ENCODE measurements at regions not wholly inside any gene's neighbourhood (a gene's known extent, or its start where the extent isn't known, plus 50 kb on each side); places are given as distances from the start of the nearest gene placed in this dataset.

DNA sequence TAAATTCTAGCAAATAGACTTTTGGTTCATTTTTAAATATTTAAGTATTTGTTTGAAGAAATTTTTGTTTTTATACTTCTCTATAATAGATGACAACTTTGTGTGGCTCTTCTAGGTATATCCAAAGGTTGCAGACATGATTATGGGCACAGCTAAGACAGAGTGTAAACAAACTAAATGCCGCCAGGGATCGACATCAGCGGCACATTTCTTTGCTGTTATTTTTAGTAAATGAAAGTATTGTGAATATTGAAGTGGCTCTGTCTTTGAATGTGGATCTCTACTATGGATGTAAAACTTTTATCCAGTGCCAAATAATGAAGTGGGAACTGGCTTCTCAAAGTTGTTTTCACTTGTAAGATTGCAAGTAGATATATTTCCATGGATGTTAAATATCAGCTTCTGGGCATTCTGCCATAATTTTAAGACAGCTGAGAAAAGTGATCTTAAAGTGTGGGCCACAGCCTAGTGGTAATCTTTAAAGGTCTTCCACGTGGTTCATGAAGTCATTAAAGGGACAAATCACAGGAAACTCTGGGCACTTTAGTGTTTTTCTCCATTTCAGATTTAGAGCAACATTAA, 589.9 kb downstream of the ZNF608 start:
- TF ChIP-seq GATA3 (IDR thresholded peaks at IDR 0.05; ENCODE audit: low read depth, low read length) (no peak), GATA2 (IDR thresholded peaks at IDR 0.05; ENCODE audit: low read depth, low read length) (no peak)

DNA sequence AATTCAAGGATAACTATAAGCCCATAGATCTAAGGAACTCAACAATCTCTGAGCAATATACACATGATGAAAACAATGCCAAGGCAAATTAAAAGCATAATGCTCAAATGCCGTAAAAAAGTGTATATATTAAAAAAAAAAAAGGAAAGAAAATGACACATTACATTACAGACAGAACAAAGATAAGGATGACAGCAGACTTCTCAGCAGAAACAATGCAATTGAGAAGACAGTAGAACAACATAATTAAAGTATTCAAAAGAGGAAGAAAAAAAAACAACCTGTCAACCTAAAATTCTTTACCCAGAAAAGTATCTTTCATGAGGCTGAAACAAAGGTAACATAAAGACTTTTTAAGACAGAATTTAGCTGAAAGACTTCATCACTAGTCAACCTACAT, 591.7 kb downstream of the ZNF608 start:
- TF ChIP-seq GATA2 (IDR thresholded peaks at IDR 0.05; ENCODE audit: low read depth, low read length) (no peak), GATA3 (IDR thresholded peaks at IDR 0.05; ENCODE audit: low read depth, low read length) (no peak)

DNA sequence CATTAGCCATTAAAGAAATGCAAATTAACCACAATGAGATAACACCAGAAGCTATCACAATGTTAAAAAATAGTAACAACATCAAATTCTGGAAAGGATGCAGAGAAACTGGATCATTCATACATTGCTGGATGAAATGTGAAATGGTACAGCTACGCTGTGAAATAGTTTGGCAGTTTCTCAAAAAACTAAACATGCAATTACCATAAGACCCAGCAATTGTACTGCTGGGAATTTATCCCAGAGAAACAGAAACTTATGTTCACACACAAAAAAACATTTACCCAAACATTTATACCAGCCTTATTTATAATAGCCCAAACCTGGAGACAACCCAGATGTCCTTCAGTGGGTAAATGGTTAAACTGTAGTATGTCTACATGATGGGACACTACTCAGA, 592.9 kb downstream of the ZNF608 start:
- no peak for TF ChIP-seq GATA3 (IDR thresholded peaks at IDR 0.05; ENCODE audit: low read depth, low read length)

DNA sequence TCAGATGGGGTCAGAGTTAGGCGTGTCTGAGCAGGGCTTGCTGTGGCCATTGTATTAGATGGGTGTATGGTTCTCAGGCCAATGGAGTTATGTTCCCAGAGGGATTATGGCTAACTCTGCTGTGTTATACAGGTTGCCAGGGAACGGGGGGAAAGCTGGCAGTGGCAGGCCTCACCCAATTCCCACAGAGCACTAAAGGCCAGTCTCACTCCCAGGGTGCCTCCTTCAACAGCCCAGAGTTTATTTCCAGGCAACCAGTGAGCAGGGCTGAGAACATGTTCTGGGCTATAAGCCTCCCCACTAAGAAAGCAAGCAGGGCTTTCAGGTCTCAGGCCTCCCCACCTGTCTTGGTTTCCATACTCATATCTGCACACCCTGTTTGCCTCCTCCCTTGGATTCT, 597.9 kb downstream of the ZNF608 start:
- no peak for TF ChIP-seq GATA2 (IDR thresholded peaks at IDR 0.05; ENCODE audit: low read depth, low read length)
- no peak for TF ChIP-seq GATA3 (IDR thresholded peaks at IDR 0.05; ENCODE audit: low read depth, low read length)

DNA sequence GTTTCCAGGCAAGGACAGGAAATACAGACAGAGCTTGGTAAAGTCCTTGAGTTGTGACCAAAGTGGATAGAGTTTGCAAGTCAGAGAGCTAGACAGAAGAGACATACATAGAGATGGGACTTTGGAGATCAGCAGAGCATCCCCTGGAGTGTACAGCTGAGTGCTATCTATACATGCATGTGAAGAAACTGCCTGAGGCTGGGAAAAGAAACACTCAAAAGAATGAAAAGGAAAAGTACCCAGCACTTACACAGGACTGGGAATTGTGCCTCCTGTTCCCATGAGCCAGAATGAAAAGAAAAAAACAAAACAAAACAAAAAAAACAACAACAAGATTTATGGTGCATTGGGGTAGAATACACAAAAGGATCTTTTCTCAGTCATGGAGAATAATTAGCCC, 606.4 kb downstream of the ZNF608 start:
- TF ChIP-seq GATA3 (IDR thresholded peaks at IDR 0.05; ENCODE audit: low read depth, low read length) (no peak), GATA2 (IDR thresholded peaks at IDR 0.05; ENCODE audit: low read depth, low read length) (no peak)

DNA sequence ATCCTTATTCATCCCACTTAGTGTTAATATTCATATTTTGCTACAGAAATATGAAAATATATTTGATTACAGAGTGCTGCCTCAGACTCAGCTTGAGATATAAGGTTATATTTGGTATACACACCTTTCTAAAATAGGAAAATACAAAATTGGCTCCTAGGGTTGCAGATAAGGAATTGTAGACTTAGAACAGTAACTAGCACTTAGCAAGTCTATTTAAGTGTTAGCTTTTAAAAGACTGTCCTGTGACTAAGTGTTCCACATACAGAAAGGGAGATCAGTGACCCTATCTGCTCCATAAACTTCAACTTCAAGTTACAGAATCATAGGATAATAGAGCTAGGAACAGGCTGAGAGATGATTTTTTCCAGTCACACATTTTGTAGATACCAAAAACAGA, 607.0 kb downstream of the ZNF608 start:
- TF ChIP-seq GATA3 (IDR thresholded peaks at IDR 0.05; ENCODE audit: low read depth, low read length) (no peak), GATA2 (IDR thresholded peaks at IDR 0.05; ENCODE audit: low read depth, low read length) (no peak)

DNA sequence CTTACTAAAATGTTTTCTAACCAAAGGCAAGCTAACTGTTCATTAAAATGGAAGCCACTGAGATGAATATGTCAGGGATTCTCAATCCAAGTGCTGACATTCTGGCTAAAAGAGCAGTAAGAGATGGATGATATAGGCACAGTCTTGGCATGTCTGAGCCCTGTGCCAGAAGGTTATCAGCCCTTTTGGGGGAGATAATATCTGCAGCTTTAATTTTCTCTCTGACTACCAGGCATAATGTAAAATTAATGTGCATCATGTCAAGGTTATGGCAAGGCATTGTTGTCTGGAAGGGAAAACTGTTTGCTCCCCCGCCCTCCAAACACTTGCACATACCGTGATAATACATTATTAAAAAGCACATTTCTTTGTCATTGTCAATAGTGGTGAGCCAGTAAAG, 609.8 kb downstream of the ZNF608 start:
- TF ChIP-seq GATA3 (IDR thresholded peaks at IDR 0.05; ENCODE audit: low read depth, low read length) (peak; percentile 97), GATA2 (IDR thresholded peaks at IDR 0.05; ENCODE audit: low read depth, low read length) (peak; percentile 98)

DNA sequence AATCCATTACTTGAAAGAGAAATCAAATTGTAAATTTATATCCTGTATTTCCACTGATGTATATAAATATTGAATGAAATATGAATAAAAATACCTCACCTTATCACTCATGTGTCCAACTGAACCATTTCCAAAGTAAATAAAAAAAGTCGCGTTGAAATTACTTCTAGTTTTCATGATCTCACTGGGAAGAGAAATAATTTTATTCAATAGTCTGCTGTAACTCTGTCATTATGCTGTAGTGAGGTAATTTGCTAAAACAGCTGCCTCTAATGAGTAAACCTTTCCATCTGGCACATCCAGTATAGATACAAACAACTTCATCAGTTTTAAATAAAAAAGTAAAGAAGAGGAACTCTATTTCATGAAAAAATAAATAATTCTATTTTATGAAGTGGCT, 611.5 kb downstream of the ZNF608 start:
- TF ChIP-seq GATA2 (IDR thresholded peaks at IDR 0.05; ENCODE audit: low read depth, low read length) (no peak), GATA3 (IDR thresholded peaks at IDR 0.05; ENCODE audit: low read depth, low read length) (no peak)

DNA sequence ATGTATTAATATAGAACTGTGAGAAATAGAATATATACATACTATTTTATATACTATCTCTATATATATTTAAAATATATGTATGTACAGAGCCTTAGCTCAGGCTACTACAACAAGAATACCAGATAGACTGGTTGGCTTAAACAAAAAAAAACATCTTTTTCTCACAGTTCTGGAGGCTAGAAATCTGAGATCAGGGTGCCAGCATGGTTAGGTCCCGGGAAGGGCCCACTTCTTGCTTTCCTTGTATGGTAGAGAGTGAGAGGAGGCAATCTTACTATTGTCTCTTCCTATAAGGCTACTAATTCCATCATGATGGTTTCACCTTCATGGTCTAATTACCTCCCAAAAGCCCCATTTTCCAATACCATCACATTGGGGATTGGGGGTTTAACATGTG, 613.0 kb downstream of the ZNF608 start:
- TF ChIP-seq GATA3 (IDR thresholded peaks at IDR 0.05; ENCODE audit: low read depth, low read length) (no peak), GATA2 (IDR thresholded peaks at IDR 0.05; ENCODE audit: low read depth, low read length) (no peak)

DNA sequence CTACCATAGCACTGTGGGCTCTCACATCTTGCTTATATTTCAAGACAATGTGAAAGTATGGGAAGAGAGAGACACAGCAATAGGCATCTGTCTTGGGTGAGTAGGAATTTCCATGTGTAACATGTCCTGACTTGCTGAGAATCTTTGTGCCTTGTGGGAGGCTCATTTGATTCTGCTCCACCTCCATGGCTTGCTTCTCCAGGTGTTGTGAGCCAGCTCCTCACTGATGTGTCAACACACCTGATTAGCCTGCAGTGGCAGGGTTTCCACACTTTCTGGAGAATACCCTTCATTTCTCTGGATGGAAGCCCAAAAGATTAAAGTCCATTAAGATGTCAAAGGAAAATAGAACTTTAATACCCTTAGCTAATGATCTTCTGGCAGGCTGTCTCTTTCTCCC, 613.6 kb downstream of the ZNF608 start:
- no peak for TF ChIP-seq GATA3 (IDR thresholded peaks at IDR 0.05; ENCODE audit: low read depth, low read length)

DNA sequence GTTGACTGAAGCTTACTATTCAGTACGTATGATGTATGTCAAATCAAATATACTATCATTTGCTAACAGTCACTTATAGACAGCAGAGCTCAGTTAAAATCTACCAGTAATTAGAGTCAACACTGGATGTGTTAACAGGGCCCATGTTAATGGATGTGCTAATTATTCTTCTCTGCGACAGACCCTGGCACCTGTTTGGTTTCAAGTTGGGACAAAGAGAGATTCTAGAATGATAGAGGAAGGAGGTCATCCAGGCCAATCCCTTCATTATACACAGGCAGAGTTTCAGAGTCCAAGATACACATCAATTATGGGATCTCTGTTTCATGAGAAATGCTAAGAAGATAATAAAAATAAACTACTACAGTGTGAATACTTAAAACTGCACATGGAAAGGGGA, 615.0 kb downstream of the ZNF608 start:
- TF ChIP-seq GATA2 (IDR thresholded peaks at IDR 0.05; ENCODE audit: low read depth, low read length) (peak; percentile 39), GATA3 (IDR thresholded peaks at IDR 0.05; ENCODE audit: low read depth, low read length) (0 out of 2 replicates have a peak, but pooled peaks have one; percentile 24)

DNA sequence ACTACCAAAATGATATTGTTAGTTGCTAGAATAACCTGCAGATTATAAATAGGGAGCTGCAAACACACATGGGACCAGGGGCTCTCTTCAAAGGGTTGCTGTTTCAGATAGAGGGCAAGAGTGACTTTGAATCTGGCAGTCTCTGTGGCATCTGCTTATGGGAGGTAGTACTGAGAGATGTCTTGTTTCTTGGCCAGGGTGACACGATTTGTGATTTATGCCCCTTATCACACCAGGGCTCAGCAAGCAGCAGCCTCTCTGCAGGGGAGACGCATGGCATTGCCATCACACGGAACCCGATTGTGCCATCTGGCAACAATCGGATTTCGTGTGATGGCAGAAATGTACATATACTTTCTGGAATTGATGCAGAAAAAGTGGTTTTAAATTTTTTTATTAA, 615.6 kb downstream of the ZNF608 start:
- TF ChIP-seq GATA3 (IDR thresholded peaks at IDR 0.05; ENCODE audit: low read depth, low read length) (no peak), GATA2 (IDR thresholded peaks at IDR 0.05; ENCODE audit: low read depth, low read length) (peak; percentile 82)

DNA sequence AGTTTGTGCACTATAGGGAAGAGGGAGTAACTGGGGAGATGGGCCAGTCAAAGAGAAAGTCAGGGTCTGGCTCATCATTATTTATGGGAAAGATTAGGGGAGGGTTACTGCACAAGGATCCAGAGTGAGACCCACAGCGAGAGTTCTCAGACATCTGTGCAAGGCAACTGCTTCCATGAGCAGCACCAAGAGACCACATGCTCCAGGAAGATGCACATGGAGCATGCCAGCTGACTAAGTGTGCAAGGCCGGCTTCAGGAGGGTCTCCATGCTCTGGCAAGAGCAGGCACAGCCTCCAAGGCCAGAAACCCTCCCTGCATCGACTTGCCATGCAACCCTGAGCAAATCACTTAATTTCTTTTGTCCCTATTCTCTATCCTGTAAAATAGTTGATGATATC, 616.9 kb downstream of the CSNK1G3 start:
- no peak for TF ChIP-seq GATA3 (IDR thresholded peaks at IDR 0.05; ENCODE audit: low read depth, low read length)
- no peak for TF ChIP-seq GATA2 (IDR thresholded peaks at IDR 0.05; ENCODE audit: low read depth, low read length)

DNA sequence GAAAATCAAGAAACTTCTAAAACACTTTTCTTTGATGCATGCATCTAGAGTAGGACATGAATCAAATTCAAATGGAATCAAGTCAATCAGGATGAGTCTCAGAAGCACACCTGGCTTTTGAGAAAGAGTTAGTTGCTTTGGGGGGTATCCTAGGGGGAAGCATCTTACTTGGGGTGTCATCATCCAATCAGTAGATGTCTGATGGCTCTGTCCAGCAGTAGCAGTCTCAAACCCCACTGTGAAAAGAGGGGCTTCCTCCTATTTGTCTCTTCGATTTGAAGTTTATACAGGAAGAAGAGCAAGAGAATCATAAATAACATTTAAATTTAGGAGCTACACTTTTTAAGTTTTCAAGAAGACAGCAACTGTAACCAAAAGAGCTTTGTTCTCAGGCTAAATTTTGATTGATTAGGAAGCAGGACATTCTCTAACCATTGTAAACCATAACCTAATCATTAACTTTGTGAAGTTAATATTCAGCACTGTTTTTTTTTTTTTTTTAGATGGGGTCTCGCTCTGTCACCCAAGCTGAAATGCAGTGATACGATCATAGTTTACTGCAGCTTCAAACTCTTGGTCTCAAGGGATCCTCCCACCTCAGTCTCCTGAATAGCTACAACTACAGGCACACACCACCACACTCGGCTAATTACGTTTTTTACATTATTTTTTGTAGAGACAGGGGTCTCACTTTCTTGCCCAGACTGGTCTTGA, 614.7 kb downstream of the CSNK1G3 start:
- TF ChIP-seq GATA3 (IDR thresholded peaks at IDR 0.05; ENCODE audit: low read depth, low read length) (no peak), GATA2 (IDR thresholded peaks at IDR 0.05; ENCODE audit: low read depth, low read length) (no peak)

DNA sequence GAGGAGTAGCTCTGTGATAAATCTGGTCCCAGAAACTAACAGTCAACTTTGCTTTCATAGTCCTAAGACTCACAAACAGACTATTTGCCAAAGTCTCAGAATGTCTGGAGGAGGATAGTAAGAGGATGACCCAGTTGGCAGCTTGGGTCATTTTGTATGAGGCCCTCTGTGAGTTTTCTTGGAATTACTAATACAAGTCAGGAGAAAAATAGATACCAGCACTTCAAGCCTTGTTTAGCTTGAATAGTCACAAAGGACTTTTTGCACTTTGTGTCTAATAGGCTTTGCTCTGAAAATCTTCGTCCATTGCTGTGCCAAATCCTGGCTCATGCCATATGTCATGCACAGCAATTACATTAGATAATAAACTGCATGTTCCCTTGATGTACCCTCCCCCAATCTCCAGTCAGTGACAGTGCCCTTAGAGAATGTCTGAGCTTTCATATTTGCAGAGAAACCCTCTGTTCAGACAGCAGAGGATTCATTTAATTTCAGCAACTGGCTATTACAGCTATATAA, 612.8 kb downstream of the CSNK1G3 start:
- TF ChIP-seq GATA2 (IDR thresholded peaks at IDR 0.05; ENCODE audit: low read depth, low read length) (no peak), GATA3 (IDR thresholded peaks at IDR 0.05; ENCODE audit: low read depth, low read length) (no peak)

Measured in SH-SY5Y (cell line).